Astrocyte (in vitro differentiated cells and primary cell): ENCODE measurements at regions not wholly inside any gene's neighbourhood (a gene's known extent, or its start where the extent isn't known, plus 50 kb on each side); places are given as distances from the start of the nearest gene placed in this dataset.

ENCODE experiments used
- DNase-seq: peaks from one replicate; pipeline ENCODE4 v3.0.0-alpha.2; 2010; ENCODE audit warnings: low read depth
- FAIRE-seq: peaks from 2 replicates; lab custom pipeline; 2011; peaks lifted over from hg19 to GRCh38; lab: Jason Lieb, UNC
- H2AFZ ChIP-seq: 2 replicates; pipeline ENCODE4 v1.6.0; 2012; ENCODE audit warnings: low read depth, low read length, inconsistent platforms
- H3K27ac ChIP-seq: 2 replicates; pipeline ENCODE4 v1.5.1; 2011; ENCODE audit warnings: low read depth, low read length, inconsistent platforms
- H3K27me3 ChIP-seq: 2 replicates; pipeline ENCODE4 v1.6.0; 2011; ENCODE audit warnings: low read length, inconsistent platforms; ENCODE audit not compliant: insufficient read depth
- H3K36me3 ChIP-seq: 2 replicates; pipeline ENCODE4 v1.5.1; 2011; ENCODE audit warnings: low read length, inconsistent platforms; ENCODE audit not compliant: insufficient read depth
- H3K4me1 ChIP-seq: 2 replicates; pipeline ENCODE4 v1.5.1; 2011; ENCODE audit warnings: low read length, inconsistent platforms; ENCODE audit not compliant: insufficient read depth
- H3K4me2 ChIP-seq: 2 replicates; pipeline ENCODE4 v1.6.0; 2012; ENCODE audit warnings: low read length, inconsistent platforms
- H3K4me3 ChIP-seq: 2 replicates; pipeline ENCODE4 v1.5.1; 2011; ENCODE audit warnings: low read depth, mild to moderate bottlenecking, low read length, inconsistent platforms; ENCODE audit not compliant: insufficient read depth
- H3K79me2 ChIP-seq: 2 replicates; pipeline ENCODE4 v1.6.0; 2012; ENCODE audit warnings: mild to moderate bottlenecking, low read length, inconsistent platforms; ENCODE audit not compliant: insufficient read depth
- H3K9ac ChIP-seq: 2 replicates; pipeline ENCODE4 v1.6.0; 2012; ENCODE audit warnings: mild to moderate bottlenecking, low read length, inconsistent platforms
- H3K9me3 ChIP-seq: 2 replicates; pipeline ENCODE4 v1.5.1; 2012; ENCODE audit warnings: low read depth, mild to moderate bottlenecking, low read length, inconsistent platforms; ENCODE audit not compliant: insufficient read depth
- H4K20me1 ChIP-seq: 2 replicates; pipeline ENCODE4 v1.6.0; 2012; ENCODE audit warnings: low read length, inconsistent platforms; ENCODE audit not compliant: insufficient read depth
- H3K27ac Mint-ChIP-seq: one replicate; pipeline ENCODE4 v1.8.0; 2021; ENCODE audit warnings: mild to moderate bottlenecking, mixed read lengths; ENCODE audit not compliant: unreplicated experiment
- H3K27me3 Mint-ChIP-seq: one replicate; pipeline ENCODE4 v1.8.0; 2021; ENCODE audit warnings: low read depth, mixed read lengths; ENCODE audit not compliant: unreplicated experiment
- H3K36me3 Mint-ChIP-seq: one replicate; pipeline ENCODE4 v1.8.0; 2021; ENCODE audit warnings: low read depth, mixed read lengths; ENCODE audit not compliant: unreplicated experiment
- H3K4me1 Mint-ChIP-seq: one replicate; pipeline ENCODE4 v1.8.0; 2021; ENCODE audit warnings: low read depth, mixed read lengths; ENCODE audit not compliant: unreplicated experiment
- H3K4me3 Mint-ChIP-seq: one replicate; pipeline ENCODE4 v1.8.0; 2021; ENCODE audit warnings: mild to moderate bottlenecking, moderate library complexity, mixed read lengths; ENCODE audit not compliant: unreplicated experiment
- H3K9me3 Mint-ChIP-seq: one replicate; pipeline ENCODE4 v1.8.0; 2021; ENCODE audit warnings: mild to moderate bottlenecking, mixed read lengths; ENCODE audit not compliant: unreplicated experiment
- CTCF ChIP-seq: IDR thresholded peaks from 2 replicates; pipeline ENCODE4 v1.5.1; 2011; ENCODE audit warnings: low read depth, mild to moderate bottlenecking, inconsistent platforms, low read length, moderate library complexity; ENCODE audit not compliant: insufficient read depth
- EZH2 ChIP-seq: IDR thresholded peaks from 2 replicates; pipeline ENCODE4 v1.6.1; 2012; ENCODE audit warnings: mild to moderate bottlenecking, low read length, inconsistent platforms; ENCODE audit not compliant: insufficient read depth

GRCh38 chr7:1372063-1372462 is 87.2 kb downstream of the MICALL2 start:
- H3K79me2 ChIP-seq, result no peaks in the 10 kb centered on the region
- Mint-ChIP-seq H3K27me3 (peaks cover 69% of the 10 kb centered on the region), H3K9me3 (no peaks in the 10 kb centered on the region), H3K4me3 (no peak overlapping the region), H3K36me3 (no peaks in the 10 kb centered on the region), H3K4me1 (no peaks in the 10 kb centered on the region), H3K27ac (no peak overlapping the region)
- H2AFZ ChIP-seq, result no peak overlapping the region
- H3K4me2 ChIP-seq, result no peak overlapping the region
- peaks cover 37% of the 10 kb centered on the region for H3K27me3 ChIP-seq
- no peak for FAIRE-seq
- H3K4me3 ChIP-seq, result no peak overlapping the region
- H3K27ac ChIP-seq, result no peak overlapping the region
- TF ChIP-seq CTCF (no peak), EZH2 (no peak)
- H3K36me3 ChIP-seq, result no peaks in the 10 kb centered on the region
- no peaks in the 10 kb centered on the region for H3K4me1 ChIP-seq
- H3K9me3 ChIP-seq, result no peaks in the 10 kb centered on the region
- H4K20me1 ChIP-seq, result no peaks in the 10 kb centered on the region
- DNase-seq, result no peak
- no peak overlapping the region for H3K9ac ChIP-seq

GRCh38 chr7:1372671-1373379 is 86.4 kb downstream of the MICALL2 start:
- Histone ChIP-seq H3K36me3 (no peaks in the 10 kb centered on the region), H3K4me1 (no peaks in the 10 kb centered on the region), H3K9me3 (no peaks in the 10 kb centered on the region), H3K79me2 (no peaks in the 10 kb centered on the region), H3K4me2 (no peak overlapping the region), H3K4me3 (no peak overlapping the region), H3K27ac (no peak overlapping the region), H3K27me3 (peaks cover 32% of the 10 kb centered on the region), H4K20me1 (no peaks in the 10 kb centered on the region), H2AFZ (no peak overlapping the region), H3K9ac (no peak overlapping the region)
- H3K9me3 Mint-ChIP-seq, result no peaks in the 10 kb centered on the region
- H3K36me3 Mint-ChIP-seq, result no peaks in the 10 kb centered on the region
- H3K27me3 Mint-ChIP-seq, result peaks cover 64% of the 10 kb centered on the region
- no peaks in the 10 kb centered on the region for H3K4me1 Mint-ChIP-seq
- no peak overlapping the region for H3K27ac Mint-ChIP-seq
- no peak for TF ChIP-seq EZH2
- TF ChIP-seq CTCF, result no peak
- no peak overlapping the region for H3K4me3 Mint-ChIP-seq
- DNase-seq, result no peak
- no peak for FAIRE-seq

GRCh38 chr7:1377111-1377909 is 82.0 kb downstream of the MICALL2 start:
- Mint-ChIP-seq H3K27ac (no peak overlapping the region), H3K4me1 (no peaks in the 10 kb centered on the region), H3K4me3 (no peak overlapping the region), H3K27me3 (peaks cover 41% of the 10 kb centered on the region), H3K9me3 (no peaks in the 10 kb centered on the region), H3K36me3 (no peaks in the 10 kb centered on the region)
- FAIRE-seq, result no peak
- H3K9me3 ChIP-seq, result no peaks in the 10 kb centered on the region
- no peaks in the 10 kb centered on the region for H4K20me1 ChIP-seq
- H3K36me3 ChIP-seq, result no peaks in the 10 kb centered on the region
- H2AFZ ChIP-seq, result no peak overlapping the region
- H3K4me2 ChIP-seq, result no peak overlapping the region
- H3K4me1 ChIP-seq, result no peaks in the 10 kb centered on the region
- H3K79me2 ChIP-seq, result no peaks in the 10 kb centered on the region
- H3K27me3 ChIP-seq, result peaks cover 4% of the 10 kb centered on the region
- H3K4me3 ChIP-seq, result no peak overlapping the region
- no peak overlapping the region for H3K9ac ChIP-seq
- TF ChIP-seq EZH2, result no peak
- TF ChIP-seq CTCF, result no peak
- no peak for DNase-seq
- no peak overlapping the region for H3K27ac ChIP-seq
